DOHH2 (cell line): ENCODE measurements at regions not wholly inside any gene's neighbourhood (a gene's known extent, or its start where the extent isn't known, plus 50 kb on each side); places are given as distances from the start of the nearest gene placed in this dataset.

Source experiments
- H3F3A ChIP-seq: fragments of 200-600 bp; sonication (generic), shearing (Covaris generic); 2 replicates; pipeline ENCODE4 v1.6.0; 2016; ENCODE audit warnings: antibody characterized with exemption, mild to moderate bottlenecking; ENCODE audit not compliant: control insufficient read depth, insufficient read depth
- H3K27ac ChIP-seq: fragments of 200-600 bp; sonication (generic); 2 replicates; pipeline ENCODE4 v1.5.1; 2014; ENCODE audit warnings: low read depth, mild to moderate bottlenecking, low read length, moderate library complexity
- H3K27me3 ChIP-seq: fragments of 200-600 bp; sonication (generic); 2 replicates; pipeline ENCODE4 v1.6.1; 2014; ENCODE audit warnings: mild to moderate bottlenecking, low read length, mixed read lengths; ENCODE audit not compliant: control insufficient read depth
- H3K36me3 ChIP-seq: fragments of 200-600 bp; sonication (generic); 2 replicates; pipeline ENCODE4 v1.6.1; 2014; ENCODE audit warnings: mild to moderate bottlenecking, low read length, moderate library complexity, mixed read lengths; ENCODE audit not compliant: control insufficient read depth
- H3K4me1 ChIP-seq: fragments of 200-600 bp; sonication (generic); 2 replicates; pipeline ENCODE4 v1.6.1; 2014; ENCODE audit warnings: mild to moderate bottlenecking, low read length, mixed read lengths; ENCODE audit not compliant: control insufficient read depth
- H3K4me2 ChIP-seq: fragments of 200-600 bp; sonication (generic); 2 replicates; pipeline ENCODE4 v1.6.0; 2014; ENCODE audit warnings: mild to moderate bottlenecking, low read length, moderate library complexity
- H3K4me3 ChIP-seq: fragments of 200-600 bp; sonication (generic); 2 replicates; pipeline ENCODE4 v1.5.1; 2014; ENCODE audit warnings: mild to moderate bottlenecking, low read length, mixed read lengths
- H3K79me2 ChIP-seq: fragments of 200-600 bp; sonication (generic); 2 replicates; pipeline ENCODE4 v1.6.1; 2014; ENCODE audit warnings: mild to moderate bottlenecking, low read length, mixed read lengths; ENCODE audit not compliant: control insufficient read depth
- H3K9me2 ChIP-seq: fragments of 200-600 bp; sonication (generic); replicated peaks from 2 replicates; pipeline ENCODE4 v1.6.1; 2014; ENCODE audit warnings: mild to moderate bottlenecking, low read length, mixed read lengths; ENCODE audit not compliant: control insufficient read depth
- H3K9me3 ChIP-seq: fragments of 200-600 bp; sonication (generic); 2 replicates; pipeline ENCODE4 v1.6.1; 2014; ENCODE audit warnings: antibody characterized with exemption, low read length, mixed read lengths; ENCODE audit not compliant: control insufficient read depth, insufficient read depth
- H4K20me1 ChIP-seq: fragments of 200-600 bp; sonication (generic); 2 replicates; pipeline ENCODE4 v1.6.0; 2014; ENCODE audit warnings: low read depth, mild to moderate bottlenecking, antibody characterized with exemption, low read length, moderate library complexity; ENCODE audit not compliant: control insufficient read depth, insufficient read depth
- CTCF ChIP-seq: fragments of 200-600 bp; sonication (generic); IDR thresholded peaks from one replicate; pipeline ENCODE4 v1.5.1; 2014; ENCODE audit warnings: antibody characterized with exemption, mild to moderate bottlenecking, low read depth, low read length; ENCODE audit not compliant: poor library complexity, severe bottlenecking
- EZH2phosphoT487 ChIP-seq: fragments of 200-600 bp; sonication (generic); IDR thresholded peaks from 2 replicates; pipeline ENCODE4 v1.6.1; 2017; ENCODE audit warnings: borderline replicate concordance, mild to moderate bottlenecking, antibody characterized with exemption, low read length, moderate library complexity, mixed read lengths

- Histone ChIP-seq H3K9me3 (no peaks in the 10 kb centered on the region), H3K79me2 (no peaks in the 10 kb centered on the region), H3K36me3 (no peaks in the 10 kb centered on the region), H4K20me1 (no peaks in the 10 kb centered on the region), H3K4me3 (no peak overlapping the region), H3F3A (no peaks in the 10 kb centered on the region), H3K4me2 (no peak overlapping the region), H3K4me1 (no peaks in the 10 kb centered on the region), H3K27ac (no peak overlapping the region), H3K27me3 (no peaks in the 10 kb centered on the region), H3K9me2 (no peaks in the 10 kb centered on the region)
- no peak for TF ChIP-seq CTCF
- TF ChIP-seq EZH2phosphoT487: no peak
Observed at GRCh38 chr10:130689743-130690626, 553.8 kb downstream of the GLRX3 start.

- no peaks in the 10 kb centered on the region for H3K79me2 ChIP-seq
- H4K20me1 ChIP-seq: no peaks in the 10 kb centered on the region
Observed at GRCh38 chr10:130691776-130692175, 555.6 kb downstream of the GLRX3 start.

GRCh38 chr10:130696870-130697269, 560.7 kb downstream of the GLRX3 start:
- Histone ChIP-seq H3K4me2 (no peak overlapping the region), H3K4me3 (no peak overlapping the region), H3K27me3 (no peaks in the 10 kb centered on the region), H3K79me2 (no peaks in the 10 kb centered on the region), H3K9me2 (no peaks in the 10 kb centered on the region), H4K20me1 (no peaks in the 10 kb centered on the region), H3K27ac (no peak overlapping the region), H3K36me3 (no peaks in the 10 kb centered on the region), H3K4me1 (no peaks in the 10 kb centered on the region), H3K9me3 (no peaks in the 10 kb centered on the region), H3F3A (no peaks in the 10 kb centered on the region)
- no peak for TF ChIP-seq CTCF
- TF ChIP-seq EZH2phosphoT487: no peak

More at GRCh38 chr10:130691776-130692175, 555.6 kb downstream of the GLRX3 start:
- H3K36me3 ChIP-seq: no peaks in the 10 kb centered on the region
- no peaks in the 10 kb centered on the region for H3K4me1 ChIP-seq
- no peak for TF ChIP-seq CTCF
- no peaks in the 10 kb centered on the region for H3K9me2 ChIP-seq
- no peak overlapping the region for H3K4me3 ChIP-seq
- H3K4me2 ChIP-seq: no peak overlapping the region
- H3K27ac ChIP-seq: no peak overlapping the region
- no peaks in the 10 kb centered on the region for H3F3A ChIP-seq
- no peaks in the 10 kb centered on the region for H3K9me3 ChIP-seq
- H3K27me3 ChIP-seq: no peaks in the 10 kb centered on the region
